Chondrocyte (in vitro differentiated cells): ENCODE measurements at regions not wholly inside any gene's neighbourhood (a gene's known extent, or its start where the extent isn't known, plus 50 kb on each side); places are given as distances from the start of the nearest gene placed in this dataset.

Source experiments
- DNase-seq: peaks from one replicate; pipeline ENCODE4 v3.0.0; 2021; ENCODE audit warnings: mixed read lengths, low spot score
- H3K27ac Mint-ChIP-seq: one replicate; pipeline ENCODE4 v1.8.0; 2021; ENCODE audit warnings: mild to moderate bottlenecking, moderate library complexity, mixed read lengths; ENCODE audit not compliant: unreplicated experiment
- H3K27me3 Mint-ChIP-seq: 2 replicates; pipeline ENCODE4 v1.8.0; 2021; ENCODE audit warnings: low read depth, mixed read lengths
- H3K36me3 Mint-ChIP-seq: 2 replicates; pipeline ENCODE4 v1.8.0; 2021; ENCODE audit warnings: low read depth, mixed read lengths
- H3K4me1 Mint-ChIP-seq: 2 replicates; pipeline ENCODE4 v1.8.0; 2021; ENCODE audit warnings: low read depth, mild to moderate bottlenecking, mixed read lengths
- H3K4me3 Mint-ChIP-seq: one replicate; pipeline ENCODE4 v1.8.0; 2021; ENCODE audit warnings: mild to moderate bottlenecking, moderate library complexity, mixed read lengths; ENCODE audit not compliant: unreplicated experiment
- H3K9me3 Mint-ChIP-seq: 2 replicates; pipeline ENCODE4 v1.8.0; 2021; ENCODE audit warnings: low read depth, mixed read lengths
- TF ChIP-seq, protein P1 (sequence below): fragments of 200-600 bp; sonication (generic); IDR thresholded peaks from 2 replicates; pipeline ENCODE4 v1.5.0; 2021; ENCODE audit warnings: antibody characterized with exemption, mild to moderate bottlenecking, moderate library complexity

DNA sequence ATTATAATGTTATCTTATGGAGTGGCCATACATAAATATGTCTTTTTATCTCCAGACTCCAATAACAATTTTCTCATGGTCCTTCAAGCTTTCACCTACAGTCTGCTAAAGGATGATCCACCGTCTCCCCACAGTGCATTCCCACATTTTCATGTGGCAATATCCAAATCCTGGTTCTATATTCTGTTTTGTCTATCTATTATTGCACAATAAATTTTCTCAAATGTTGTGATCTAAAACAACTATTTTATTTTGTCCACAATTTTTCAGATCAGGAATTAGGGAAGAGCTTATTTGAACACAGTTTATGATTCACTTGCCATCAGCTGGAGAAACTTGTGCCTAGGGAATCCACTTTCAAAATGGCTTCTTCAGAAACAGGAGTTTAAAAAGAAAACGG lies 614.4 kb upstream of the TMEFF2 start:
- H3K9me3 Mint-ChIP-seq: peaks cover 18% of the 10 kb centered on the region
- H3K4me1 Mint-ChIP-seq: no peaks in the 10 kb centered on the region
- TF ChIP-seq, protein P1, sequence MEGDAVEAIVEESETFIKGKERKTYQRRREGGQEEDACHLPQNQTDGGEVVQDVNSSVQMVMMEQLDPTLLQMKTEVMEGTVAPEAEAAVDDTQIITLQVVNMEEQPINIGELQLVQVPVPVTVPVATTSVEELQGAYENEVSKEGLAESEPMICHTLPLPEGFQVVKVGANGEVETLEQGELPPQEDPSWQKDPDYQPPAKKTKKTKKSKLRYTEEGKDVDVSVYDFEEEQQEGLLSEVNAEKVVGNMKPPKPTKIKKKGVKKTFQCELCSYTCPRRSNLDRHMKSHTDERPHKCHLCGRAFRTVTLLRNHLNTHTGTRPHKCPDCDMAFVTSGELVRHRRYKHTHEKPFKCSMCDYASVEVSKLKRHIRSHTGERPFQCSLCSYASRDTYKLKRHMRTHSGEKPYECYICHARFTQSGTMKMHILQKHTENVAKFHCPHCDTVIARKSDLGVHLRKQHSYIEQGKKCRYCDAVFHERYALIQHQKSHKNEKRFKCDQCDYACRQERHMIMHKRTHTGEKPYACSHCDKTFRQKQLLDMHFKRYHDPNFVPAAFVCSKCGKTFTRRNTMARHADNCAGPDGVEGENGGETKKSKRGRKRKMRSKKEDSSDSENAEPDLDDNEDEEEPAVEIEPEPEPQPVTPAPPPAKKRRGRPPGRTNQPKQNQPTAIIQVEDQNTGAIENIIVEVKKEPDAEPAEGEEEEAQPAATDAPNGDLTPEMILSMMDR: no peak
- no peak for DNase-seq
- H3K4me3 Mint-ChIP-seq: no peak overlapping the region
- H3K27me3 Mint-ChIP-seq: peaks cover 7% of the 10 kb centered on the region
- H3K36me3 Mint-ChIP-seq: peaks cover 4% of the 10 kb centered on the region
- no peak overlapping the region for H3K27ac Mint-ChIP-seq

GRCh38 chr2:192783643-192784042 lies 588.9 kb upstream of the TMEFF2 start:
- Mint-ChIP-seq H3K4me3 (no peak overlapping the region), H3K27ac (no peak overlapping the region), H3K36me3 (no peaks in the 10 kb centered on the region), H3K27me3 (peaks cover 7% of the 10 kb centered on the region), H3K9me3 (peaks cover 2% of the 10 kb centered on the region), H3K4me1 (no peaks in the 10 kb centered on the region)
- TF ChIP-seq, protein P1: no peak
- no peak for DNase-seq

DNA sequence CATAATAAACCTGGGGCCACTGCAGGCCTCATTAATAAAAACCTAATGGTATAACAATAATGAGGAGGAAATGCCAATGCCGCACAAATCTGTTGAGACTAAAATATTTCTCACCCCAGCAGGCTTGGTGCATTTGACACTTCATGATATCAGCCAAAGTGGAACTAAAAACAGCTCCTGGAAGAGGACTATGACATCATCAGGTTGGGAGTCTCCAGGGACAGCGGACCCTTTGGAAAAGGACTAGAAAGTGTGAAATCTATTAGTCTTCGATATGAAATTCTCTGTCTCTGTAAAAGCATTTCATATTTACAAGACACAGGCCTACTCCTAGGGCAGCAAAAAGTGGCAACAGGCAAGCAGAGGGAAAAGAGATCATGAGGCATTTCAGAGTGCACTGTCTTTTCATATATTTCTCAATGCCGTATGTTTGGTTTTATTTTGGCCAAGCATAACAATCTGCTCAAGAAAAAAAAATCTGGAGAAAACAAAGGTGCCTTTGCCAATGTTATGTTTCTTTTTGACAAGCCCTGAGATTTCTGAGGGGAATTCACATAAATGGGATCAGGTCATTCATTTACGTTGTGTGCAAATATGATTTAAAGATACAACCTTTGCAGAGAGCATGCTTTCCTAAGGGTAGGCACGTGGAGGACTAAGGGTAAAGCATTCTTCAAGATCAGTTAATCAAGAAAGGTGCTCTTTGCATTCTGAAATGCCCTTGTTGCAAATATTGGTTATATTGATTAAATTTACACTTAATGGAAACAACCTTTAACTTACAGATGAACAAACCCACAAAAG lies 580.9 kb upstream of the TMEFF2 start:
- no peaks in the 10 kb centered on the region for H3K36me3 Mint-ChIP-seq
- DNase-seq: no peak
- H3K27me3 Mint-ChIP-seq: no peaks in the 10 kb centered on the region
- no peak overlapping the region for H3K4me3 Mint-ChIP-seq
- TF ChIP-seq, protein P1: no peak
- peaks cover 5% of the 10 kb centered on the region for H3K9me3 Mint-ChIP-seq
- H3K27ac Mint-ChIP-seq: no peak overlapping the region
- H3K4me1 Mint-ChIP-seq: no peaks in the 10 kb centered on the region

DNA sequence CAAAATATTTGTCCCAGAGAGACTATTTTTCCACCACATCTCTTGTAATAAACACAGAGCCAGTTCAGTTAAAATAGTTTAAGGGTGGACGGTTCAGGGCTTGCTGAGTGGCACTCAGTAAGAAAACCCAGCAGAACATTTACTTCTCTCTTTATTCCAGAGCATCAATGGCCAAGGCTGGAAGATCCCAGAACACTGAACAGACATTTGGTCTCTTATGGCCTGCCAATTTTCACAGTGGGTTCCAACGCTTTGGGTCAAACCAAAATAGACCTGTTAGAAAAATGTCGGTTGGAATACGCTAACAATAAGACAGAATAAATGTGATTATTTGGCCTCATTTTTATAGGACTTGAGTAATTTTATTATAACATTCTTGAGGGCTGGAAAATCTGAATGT lies 580.3 kb upstream of the TMEFF2 start:
- Mint-ChIP-seq H3K27me3 (no peaks in the 10 kb centered on the region), H3K9me3 (peaks cover 5% of the 10 kb centered on the region), H3K4me3 (no peak overlapping the region), H3K4me1 (no peaks in the 10 kb centered on the region), H3K27ac (no peak overlapping the region), H3K36me3 (no peaks in the 10 kb centered on the region)
- no peak for DNase-seq
- TF ChIP-seq, protein P1: no peak

GRCh38 chr2:192773044-192773443 lies 578.3 kb upstream of the TMEFF2 start:
- TF ChIP-seq, protein P1: no peak
- no peak overlapping the region for H3K27ac Mint-ChIP-seq
- H3K36me3 Mint-ChIP-seq: no peaks in the 10 kb centered on the region
- no peaks in the 10 kb centered on the region for H3K4me1 Mint-ChIP-seq
- no peak for DNase-seq
- H3K27me3 Mint-ChIP-seq: no peaks in the 10 kb centered on the region
- no peak overlapping the region for H3K4me3 Mint-ChIP-seq
- H3K9me3 Mint-ChIP-seq: no peaks in the 10 kb centered on the region
